ENCODE measurements at regions not wholly inside any gene's neighbourhood (a gene's known extent, or its start where the extent isn't known, plus 50 kb on each side); places are given as distances from the start of the nearest gene placed in this dataset.

- TF ChIP-seq CTCF (IDR thresholded peaks at IDR 0.05 in 2 of 3, conservative IDR thresholded peaks at IDR 0.05 in 1 of 3; ENCODE audit: borderline replicate concordance in 1 of 3, insufficient read depth in 1 of 3, low read depth in 2 of 3, low read length in 2 of 3) (no peak), EZH2 (IDR thresholded peaks at IDR 0.05) (no peak), POLR2A (IDR thresholded peaks at IDR 0.05; ENCODE audit: borderline replicate concordance, extremely low read depth, insufficient read depth, insufficient read length) (no peak), POLR2AphosphoS5 (IDR thresholded peaks at IDR 0.05; ENCODE audit: low read depth, low read length) (no peak), REST (IDR thresholded peaks at IDR 0.05; ENCODE audit: low read depth) (no peak), JUND (IDR thresholded peaks at IDR 0.05) (no peak), ZFX (IDR thresholded peaks at IDR 0.05) (no peak), ATF3 (IDR thresholded peaks at IDR 0.05) (no peak), ZNF274 (IDR thresholded peaks at IDR 0.05; ENCODE audit: low read depth, low read length) (no peak), SIN3A (IDR thresholded peaks at IDR 0.05; ENCODE audit: low read depth) (no peak), YY1 (IDR thresholded peaks at IDR 0.05; ENCODE audit: extremely low read depth, insufficient replicate concordance, low read depth, low read length) (no peak)
These were observed 501.8 kb downstream of the EIPR1 start for GRCh38 chr2:2875831-2876230.

Data from HCT116 (cell line).